Posterior vena cava (tissue), 2 donors: ENCODE measurements at regions not wholly inside any gene's neighbourhood (a gene's known extent, or its start where the extent isn't known, plus 50 kb on each side); places are given as distances from the start of the nearest gene placed in this dataset.

Experiments
- DNase-seq: peaks from one replicate; pipeline ENCODE4 v3.0.0-alpha.2; 2020; ENCODE audit warnings: low spot score
- intact Hi-C, 2 donors: fragments of 100-400 bp; cut with DNase I; formaldehyde crosslinking; loops; one replicate each; pipeline versions ENCODE4 v1.14.1 to v1.14.2; 2022 to 2023
- donor health status: DM: yes; HTN: yes; CAD: no.
- donor health status: DM: yes; HTN: yes; CAD: no.

DNA sequence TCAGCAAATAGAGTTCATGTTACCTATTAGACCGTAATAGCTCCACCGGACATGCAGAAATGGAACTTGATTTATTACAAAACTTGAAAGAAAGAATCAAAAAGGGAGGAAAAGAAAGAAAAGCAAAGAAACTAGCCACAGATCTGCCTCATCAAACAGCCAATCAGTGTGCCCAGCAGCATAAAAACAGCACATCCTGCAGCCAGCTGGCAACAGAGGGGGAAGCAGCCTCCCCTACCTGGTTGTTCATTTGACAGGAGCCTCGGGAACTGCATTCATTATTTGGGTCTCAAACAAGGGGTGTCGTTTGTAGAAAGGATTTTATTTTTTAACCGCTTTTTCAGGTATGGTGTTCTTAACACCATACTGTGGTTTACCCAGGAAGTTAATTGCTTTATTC lies 181.5 kb upstream of the TOPAZ1 start:
- intact Hi-C loops: no loop called here
- no peak for DNase-seq

DNA sequence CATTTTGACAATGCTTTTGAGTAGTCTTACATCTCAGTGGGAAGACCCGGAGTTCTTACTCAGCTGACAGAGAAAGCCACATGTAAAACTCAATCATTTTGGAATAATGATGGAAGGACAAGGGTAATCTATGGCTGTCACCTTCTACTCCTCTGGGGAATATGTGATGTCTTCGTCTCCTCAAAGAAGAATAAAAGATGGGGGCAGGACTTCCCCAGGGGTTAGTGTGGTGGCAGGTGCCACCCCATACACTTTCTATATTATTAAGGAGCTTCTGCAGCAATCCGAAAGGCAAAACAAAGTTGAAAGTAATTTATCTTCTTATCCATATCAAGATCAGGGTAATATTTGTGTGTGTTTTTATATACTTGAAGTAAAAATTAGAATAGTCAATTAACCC lies 180.4 kb upstream of the TOPAZ1 start:
- no peak for DNase-seq
- intact Hi-C loops: no loop called here

DNA sequence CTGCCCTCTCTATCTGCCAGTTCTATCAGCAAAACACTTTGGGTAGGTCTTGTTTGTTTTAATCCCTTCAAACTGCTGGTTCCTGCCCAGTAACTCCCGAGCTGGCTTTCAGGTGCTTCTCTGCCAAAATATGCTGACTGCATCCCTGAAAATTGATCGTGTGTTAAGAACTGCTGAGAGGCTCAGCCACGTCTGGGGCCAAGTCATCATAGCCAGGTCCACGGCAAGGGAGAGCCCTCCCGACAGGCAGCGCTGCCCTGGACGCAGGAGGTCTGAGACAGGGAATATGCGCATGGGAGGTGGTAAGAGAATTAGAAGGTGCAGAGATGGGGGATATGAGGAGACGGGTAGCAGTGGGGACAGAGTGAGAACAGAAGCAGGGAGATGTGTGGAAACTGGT lies 179.7 kb upstream of the TOPAZ1 start:
- intact Hi-C loops: no loop called here
- no peak for DNase-seq

DNA sequence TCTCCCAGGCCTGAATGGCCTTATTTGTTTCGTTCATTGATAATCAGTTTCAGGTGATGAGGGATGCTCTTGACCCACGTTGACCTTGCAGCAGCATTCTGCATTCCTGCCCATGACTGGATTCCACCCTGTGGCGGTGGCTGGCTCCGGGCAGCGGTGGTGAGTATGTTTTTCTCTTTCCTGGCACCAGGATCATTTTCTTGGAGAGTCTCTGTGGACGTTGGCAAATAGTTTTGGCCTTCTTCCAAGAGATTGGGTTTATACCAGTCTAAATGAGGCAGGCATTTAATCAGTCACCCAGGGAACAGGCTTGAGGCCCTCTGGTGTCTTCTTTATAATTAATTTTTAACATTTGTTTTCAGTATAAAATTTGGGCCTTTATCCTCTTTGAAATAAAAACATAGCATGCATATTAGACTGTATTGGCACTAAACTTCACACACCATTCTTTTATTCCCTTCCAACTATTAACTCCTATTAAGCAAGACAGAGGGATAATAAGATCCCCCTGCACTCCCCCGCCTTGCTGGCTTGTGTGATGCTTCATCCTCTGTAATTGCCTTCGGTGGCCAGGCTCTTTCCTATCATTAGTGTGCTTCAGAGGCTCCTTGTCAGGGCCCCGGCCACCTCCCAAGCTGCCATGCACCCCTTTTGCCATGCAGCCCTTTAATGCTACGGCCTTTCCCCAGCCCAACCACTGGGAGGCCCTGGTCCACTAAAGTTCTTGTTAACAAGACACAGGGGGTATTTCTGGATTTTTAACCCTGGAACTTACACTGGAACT lies 176.2 kb upstream of the TOPAZ1 start:
- no peak for DNase-seq
- intact Hi-C loops: no loop called here

DNA sequence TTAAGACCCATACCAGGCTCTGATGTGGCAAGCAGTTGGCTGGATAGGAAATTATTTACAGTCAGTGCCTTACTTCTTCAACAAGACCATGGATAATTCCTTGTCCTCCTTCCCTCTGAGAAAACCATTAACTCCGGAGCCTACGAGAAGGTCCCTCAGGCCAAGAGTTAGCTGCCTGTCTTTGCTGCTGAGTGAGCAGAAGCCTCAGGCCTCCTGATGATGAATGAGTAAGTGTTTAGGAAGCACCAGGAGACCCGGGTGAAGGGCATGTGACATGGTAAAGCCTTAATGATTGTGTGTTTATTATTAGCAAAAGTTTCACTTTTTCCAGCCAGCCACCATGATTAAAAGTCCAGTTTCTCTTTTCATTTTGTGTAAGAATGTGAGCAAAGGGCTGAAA lies 174.9 kb upstream of the TOPAZ1 start:
- intact Hi-C loops: no loop called here
- no peak for DNase-seq

DNA sequence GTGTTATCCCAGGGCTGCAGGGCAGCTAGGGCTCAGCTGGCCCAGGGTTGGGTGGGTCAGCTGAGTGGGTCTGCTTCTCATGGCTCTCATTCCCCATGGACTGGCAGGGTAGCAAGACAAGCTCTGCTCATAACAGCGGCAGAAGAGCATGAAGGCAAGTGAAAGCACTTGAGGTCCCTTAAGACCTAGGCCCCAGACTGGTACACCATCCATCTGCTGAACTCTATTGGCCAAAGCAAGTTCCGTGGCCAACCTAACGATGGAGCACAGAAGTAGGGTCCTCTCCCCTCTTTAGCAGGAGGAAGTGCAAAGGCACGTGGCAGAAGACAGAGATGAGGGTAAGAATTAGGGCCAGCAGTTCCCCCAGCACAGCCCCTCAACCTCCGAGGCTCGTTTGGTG lies 174.3 kb upstream of the TOPAZ1 start:
- DNase-seq: no peak
- intact Hi-C loops: no loop called here

DNA sequence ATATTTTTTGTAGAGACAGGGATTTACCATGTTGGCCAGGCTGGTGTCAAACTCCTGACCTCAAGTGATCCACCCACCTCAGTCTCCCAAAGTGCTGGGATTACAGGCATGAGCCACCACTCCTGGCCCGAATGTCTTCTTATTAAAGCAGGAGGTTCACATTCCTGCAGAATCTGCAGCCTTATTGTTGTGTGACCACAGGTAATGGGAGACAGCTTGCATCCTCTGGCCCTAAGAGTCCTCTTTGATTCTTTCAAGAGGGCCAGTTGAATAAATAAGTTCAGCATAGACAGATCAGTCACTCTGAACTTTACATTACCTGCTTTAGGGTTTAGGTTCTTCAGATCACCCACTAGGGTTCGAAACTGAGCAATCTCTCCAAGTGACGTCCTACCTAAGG lies 172.9 kb upstream of the TOPAZ1 start:
- intact Hi-C loops: no loop called here
- no peak for DNase-seq

DNA sequence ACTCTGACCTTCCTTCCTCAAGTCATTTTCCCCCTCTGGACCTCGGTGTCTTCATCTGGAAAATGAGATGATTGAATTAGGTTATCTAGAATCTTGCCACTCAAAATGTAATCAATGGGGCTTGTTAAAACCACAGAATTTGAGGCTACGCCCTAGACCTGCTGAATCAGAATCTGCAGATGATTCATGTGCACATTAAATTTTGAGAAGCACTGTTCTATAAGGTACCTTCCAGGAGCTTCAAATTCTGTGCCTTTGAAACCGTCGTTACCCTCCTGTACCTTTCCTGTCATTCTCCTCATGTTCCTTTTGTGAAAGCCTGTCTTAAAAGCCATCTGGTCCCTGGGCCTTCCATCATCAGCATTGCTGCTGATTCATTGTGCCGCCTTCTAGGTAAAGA lies 172.4 kb upstream of the TOPAZ1 start:
- intact Hi-C loops: no loop called here
- DNase-seq: no peak

DNA sequence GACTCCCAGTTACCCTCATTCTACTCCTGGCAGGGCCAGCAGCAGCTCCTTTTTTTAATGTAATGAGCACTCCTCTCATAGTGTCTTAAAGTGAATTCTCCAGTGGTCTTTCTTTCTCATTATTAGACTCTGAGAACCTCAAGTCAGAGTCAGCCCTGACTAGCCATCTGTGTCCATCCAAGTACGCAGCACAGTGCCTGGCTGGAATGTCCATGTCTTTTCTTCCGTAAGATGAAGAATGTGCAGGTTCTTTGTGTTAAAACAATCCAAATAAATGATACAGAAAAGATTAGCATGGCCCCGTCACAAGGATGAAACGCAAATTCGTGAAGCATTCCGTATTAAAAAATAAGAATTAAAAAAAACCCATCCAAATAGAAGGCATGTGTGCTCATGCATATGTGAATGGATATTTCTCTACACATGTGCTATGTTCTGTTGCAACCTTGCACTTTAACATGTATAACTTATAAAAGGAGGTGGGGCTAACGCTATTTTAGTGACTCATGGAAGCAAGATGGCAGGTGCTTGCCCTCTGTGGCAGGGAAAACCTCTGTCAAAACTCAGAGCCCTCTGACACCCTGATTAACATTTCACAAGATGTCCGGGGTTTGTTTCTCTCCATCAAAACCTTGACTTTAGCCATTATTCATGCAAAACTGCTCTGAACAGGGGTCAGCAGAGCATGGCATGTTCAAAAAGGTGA lies 170.7 kb upstream of the TOPAZ1 start:
- intact Hi-C loops: no loop called here
- DNase-seq: no peak

DNA sequence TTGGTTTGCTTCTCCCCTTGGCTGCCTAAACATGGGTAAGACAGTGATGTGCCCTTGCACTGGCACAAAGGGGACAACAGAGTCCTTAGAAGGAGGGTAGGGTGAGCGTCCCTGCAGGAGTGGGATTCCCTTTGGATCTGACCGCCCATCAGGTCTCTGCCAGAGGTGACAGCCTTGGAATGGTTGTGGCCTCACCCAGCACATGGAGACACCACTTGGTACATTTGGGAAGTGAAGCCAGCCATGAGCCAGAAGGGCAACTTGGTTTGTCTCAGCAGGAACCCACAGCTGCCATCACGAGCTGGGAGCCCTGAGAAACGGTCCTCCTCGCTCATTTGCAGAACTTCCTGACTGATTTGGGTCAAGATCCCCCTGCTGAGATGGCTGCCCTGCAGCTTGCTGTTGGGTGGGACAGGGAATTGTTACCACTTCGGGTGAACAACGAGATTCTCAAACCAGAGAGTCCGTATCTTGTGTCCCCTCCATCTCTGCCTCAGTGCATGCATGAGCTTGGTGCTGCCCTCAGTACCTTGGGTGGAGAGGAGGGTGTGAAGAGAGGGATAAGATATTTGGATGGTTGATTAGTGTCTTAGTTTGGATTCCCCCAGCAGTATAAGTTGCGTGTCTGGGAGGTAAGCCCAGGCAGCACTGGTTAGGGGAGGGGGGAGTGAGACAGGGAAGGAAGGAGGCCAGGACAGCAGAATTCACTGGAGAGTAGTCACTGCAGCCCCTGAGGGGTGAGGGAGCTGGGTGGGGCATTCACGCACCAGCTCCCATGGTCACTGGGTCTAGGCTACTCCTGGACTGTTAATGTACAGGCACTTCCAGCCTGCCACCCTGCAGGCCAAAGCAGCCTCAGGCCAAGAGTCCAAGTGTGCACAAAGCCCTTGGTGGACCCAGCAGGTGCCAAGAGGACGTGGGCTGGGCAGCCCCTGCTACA lies 168.8 kb upstream of the TOPAZ1 start:
- intact Hi-C loops: no loop called here
- DNase-seq: no peak

DNA sequence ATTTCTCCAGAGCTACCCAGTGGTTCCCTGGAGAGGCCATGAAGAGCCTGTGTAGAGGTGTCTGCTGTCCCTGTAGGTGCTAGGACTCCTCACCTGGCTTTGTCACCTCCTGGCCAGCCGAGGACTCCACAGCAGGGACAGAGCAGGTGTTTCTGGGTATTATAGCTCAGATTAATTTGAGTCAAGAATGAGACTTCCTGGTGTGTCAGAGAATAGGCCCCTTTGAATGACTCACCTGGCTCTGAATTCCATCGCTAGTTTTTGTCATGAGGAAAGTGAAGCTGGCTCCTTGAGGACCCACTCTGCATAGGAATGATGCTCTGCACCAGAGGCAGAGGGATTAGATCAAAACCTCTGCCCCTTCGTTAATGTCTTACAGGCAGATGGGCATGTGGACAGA lies 167.5 kb upstream of the TOPAZ1 start:
- no peak for DNase-seq
- intact Hi-C loops: no loop called here

DNA sequence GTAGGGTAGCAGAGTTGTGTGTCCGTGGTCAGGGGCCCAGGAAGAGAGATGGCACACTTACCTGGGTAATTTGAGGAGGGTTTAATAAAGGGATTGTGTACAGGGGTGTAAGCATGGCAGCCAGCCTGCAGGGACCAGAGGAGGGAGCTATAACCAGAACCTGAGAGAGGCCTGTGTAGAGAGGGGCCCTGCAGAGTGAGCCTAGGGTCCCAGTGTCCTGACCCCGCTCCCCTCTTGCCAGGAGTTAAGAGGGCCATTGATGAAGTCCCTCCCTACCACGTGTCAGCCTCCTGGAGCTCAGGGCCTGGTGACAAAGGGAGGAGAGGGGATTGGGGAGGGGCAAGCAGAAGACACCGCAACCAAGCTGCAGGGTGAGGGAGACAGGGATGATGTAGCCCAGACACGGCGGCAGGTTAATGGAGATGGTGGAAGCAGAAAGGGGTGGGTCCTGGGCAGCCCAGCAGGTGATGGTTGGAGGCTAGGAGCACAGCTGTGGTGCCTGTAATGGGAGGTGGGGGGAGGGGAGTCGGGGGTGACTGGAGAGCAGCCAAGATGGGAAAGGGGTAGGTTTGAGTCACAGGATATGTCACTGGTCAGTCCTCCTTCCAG lies 165.4 kb upstream of the TOPAZ1 start:
- intact Hi-C loops: no loop called here
- no peak for DNase-seq

DNA sequence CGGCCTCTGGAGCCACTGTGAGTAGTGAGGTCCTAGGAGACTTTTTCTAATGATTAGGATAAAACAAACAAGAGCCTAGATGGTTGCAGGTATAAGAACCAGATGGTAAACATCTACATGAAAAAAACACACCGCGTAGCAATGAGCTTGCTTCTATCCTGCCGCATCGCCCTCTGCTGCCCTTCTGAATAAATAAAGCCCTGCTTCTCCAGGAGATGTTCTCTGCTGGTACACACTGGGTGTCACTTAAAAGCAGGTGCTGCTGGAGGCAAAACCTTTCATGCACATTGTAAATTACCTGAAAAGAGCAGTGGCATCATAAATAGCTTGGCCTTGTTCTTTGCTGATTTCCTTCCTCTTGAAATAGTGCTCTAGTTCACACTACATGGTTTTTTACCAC lies 164.4 kb upstream of the TOPAZ1 start:
- intact Hi-C loops: loop anchor here in 1 of 2 donors (1.0 kb wide), 1 partner anchor 20 kb away; no protein-coding TSS in a partner anchor
- DNase-seq: no peak

DNA sequence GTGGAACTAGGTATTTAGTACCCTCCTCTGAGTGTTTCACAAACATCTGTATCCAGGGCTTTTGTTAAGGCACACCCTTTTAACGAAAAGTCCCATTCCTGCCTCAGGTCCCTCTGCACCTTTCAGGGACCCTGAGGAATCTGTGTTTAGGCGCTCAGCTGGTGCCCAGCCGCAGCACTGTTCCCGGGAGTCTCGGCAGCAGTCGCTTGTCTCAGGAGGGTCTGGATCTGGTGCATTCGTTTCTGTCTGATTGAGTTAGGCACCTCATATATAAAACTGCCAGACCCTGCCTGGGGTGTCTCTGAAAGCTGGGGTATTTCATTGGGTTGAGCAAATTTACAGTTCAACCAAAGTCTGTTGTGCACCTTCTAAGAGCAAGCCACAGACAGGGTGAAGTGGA lies 162.8 kb upstream of the TOPAZ1 start:
- intact Hi-C loops: no loop called here
- no peak for DNase-seq

DNA sequence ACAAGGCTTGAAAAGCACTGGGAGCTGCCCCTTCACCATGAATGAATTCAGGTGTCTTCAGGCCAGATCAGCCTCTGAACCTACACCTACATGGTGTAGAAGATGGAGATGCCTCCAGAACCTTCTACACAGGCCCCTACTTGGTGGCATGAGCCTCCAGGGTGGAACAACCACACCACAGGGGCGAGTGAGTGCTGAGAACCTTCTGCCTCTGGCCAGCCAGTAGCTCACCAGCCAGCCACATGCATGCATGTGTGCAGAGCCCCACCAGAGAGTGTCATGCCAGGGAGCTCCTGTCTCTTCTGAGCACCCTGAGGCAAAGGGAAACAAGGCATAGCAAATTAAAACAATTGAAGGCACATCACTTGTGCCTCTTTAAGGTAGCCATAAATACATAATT lies 161.8 kb upstream of the TOPAZ1 start:
- intact Hi-C loops: no loop called here
- no peak for DNase-seq

DNA sequence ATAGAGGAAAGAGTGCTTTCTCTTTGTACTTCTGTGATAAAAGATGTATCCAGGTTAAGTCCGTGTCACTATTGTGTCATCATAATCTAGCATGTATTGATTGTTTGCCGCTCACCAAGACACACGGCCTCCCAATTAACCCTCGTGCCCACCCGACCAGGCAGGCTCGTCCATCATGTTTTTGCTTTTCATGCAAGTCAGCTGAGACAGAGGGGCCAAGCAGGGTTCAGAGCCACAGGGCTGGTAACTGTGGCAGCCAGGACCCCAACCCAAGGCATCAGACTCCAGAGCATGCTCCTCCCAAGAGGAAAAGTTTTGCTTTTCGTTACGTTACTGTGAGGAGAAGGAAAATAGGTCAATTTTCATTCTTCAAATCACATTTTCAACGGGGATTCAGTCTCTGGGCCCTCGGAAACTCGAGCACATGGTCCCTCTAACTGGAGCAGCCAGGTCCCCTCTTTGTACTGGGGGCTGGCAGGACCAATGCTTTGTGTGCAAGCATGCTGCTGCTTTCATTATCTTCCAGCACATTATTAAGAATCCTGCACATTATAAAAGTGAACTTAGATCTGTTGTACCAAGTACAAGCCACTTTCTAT lies 161.1 kb upstream of the TOPAZ1 start:
- DNase-seq: no peak
- intact Hi-C loops: no loop called here

DNA sequence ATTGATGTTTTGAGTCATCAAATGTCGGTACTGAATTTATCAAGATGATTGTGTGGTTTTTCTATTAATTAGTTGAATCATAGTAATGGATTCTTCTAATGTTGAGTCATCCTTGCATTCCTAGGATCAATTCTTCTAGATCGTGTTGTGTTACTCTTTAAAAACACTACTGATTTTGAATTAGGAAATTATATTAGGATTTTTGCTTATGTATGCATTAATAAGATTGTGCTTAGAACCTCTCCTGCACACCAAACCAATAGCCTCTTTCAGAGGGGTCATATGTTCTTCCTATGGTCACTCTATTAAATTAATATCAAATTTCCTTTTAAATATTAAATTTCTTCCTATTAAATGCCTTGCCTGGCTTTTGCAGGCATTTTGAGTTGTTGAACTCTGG lies 151.7 kb upstream of the TOPAZ1 start:
- DNase-seq: no peak
- intact Hi-C loops: no loop called here

DNA sequence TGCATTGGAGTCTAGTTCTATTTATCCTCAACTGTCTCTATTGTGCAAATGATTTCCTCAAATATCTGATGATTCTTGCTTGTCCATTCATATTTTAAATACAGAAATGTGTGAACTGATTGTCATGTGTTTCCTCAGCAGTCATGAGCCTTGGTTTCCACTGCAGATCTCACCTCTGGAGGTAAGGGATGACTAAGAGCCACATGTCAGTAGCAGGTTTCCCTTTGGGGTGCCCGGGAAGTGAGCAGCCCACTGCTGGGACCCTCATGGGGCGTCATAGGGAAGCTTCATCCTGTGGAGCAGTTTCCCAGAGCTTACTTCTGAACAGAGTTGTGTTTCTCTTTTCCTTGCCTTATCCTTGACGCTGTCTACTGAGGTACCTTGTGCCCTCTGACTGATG lies 149.2 kb upstream of the TOPAZ1 start:
- intact Hi-C loops: no loop called here
- DNase-seq: no peak

DNA sequence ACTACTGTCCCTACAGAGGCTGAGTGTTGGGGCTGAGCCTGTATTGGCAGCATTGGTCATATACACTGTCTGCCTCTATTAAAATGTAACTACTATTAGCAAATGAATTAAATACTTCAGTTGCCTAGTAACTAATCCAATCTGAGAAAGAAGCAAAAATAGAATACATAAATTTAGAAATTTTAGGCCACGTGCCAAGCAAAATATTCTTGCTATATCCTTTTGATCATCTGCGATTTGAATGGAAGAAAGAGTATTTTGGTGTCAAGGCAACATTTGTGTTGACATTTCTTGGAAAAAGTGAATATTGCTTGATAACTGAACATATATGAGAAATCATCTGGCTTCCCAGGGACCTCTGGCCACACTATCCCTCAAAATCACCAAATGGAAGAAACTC lies 148.2 kb upstream of the TOPAZ1 start:
- intact Hi-C loops: no loop called here
- no peak for DNase-seq
